ENCODE measurements at regions not wholly inside any gene's neighbourhood (a gene's known extent, or its start where the extent isn't known, plus 50 kb on each side); places are given as distances from the start of the nearest gene placed in this dataset.

DNA sequence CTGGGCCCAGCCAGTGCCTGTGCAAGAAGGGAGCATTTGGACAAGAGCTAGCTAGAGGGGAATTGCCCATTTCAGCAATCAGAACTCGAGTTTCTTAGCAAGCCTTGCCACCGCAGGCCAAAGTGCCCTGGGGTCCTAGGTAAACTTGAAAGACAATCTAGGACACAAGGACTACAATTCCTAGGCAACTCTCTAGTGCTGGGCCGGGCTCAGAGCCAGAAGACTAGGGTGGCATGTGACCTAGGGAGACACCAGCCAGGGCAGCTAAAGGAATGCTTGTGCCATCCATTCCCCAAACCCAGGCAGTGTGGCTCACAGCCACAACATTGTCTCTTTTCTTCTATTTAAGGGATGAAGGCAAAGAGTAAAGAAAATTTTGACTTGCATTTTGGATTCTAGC lies 205.0 kb downstream of the BMP4 start:
- no peak for FAIRE-seq
- DNase-seq (ENCODE audit: low read depth in 1 of 2, low spot score in 1 of 2), result no peak

DNA sequence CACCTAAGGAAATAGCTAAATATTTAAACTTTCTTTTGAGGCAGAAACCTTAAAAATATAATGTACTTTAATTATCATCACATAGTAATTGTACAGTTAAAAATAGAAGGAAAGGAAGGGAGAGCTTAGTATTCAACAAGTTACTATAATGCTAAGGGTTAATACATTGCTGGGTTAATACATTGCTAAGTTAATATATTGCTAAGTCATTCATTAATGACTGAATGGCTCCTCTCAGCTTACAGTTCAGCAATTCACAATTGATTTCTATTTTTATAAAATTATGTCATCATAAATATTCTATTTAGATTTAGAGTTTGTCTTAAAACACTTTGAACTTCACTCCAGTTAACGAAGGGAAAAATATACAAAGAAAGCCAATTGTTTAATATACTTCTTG lies 207.9 kb downstream of the BMP4 start:
- POLR2A ChIA-PET, result no interaction called here
- no peak for ATAC-seq
- no peak for DNase-seq (ENCODE audit: low read depth in 1 of 2, low spot score in 1 of 2)
- Histone ChIP-seq H3K4me3 (no peak overlapping the region), H3K9me3 (no peaks in the 10 kb centered on the region), H3K4me2 (peak overlapping the region; percentile 29; the same call in 1 of the 3 replicates), H3K27ac (no peak overlapping the region), H3K4me1 (peaks cover 9% of the 10 kb centered on the region; the same call in 1 of the 3 replicates)
- TF ChIP-seq MAFK (IDR thresholded peaks at IDR 0.05; ENCODE audit: partially characterized antibody), result peak; percentile 7
- TF ChIP-seq EHF (CRISPR knock-in tag; IDR thresholded peaks at IDR 0.05), result no peak
- no peak for FAIRE-seq
- CTCF ChIA-PET, result no interaction called here
- WGBS (ENCODE audit: missing lambda C conversion rate), result 53% methylated on average over 1 of the region's 1 CpG

More for the DNA sequence above, 205.0 kb downstream of the BMP4 start:
- H3K4me1 ChIP-seq, result peaks cover 9% of the 10 kb centered on the region; the same call in 1 of the 3 replicates
- H3K4me2 ChIP-seq, result no peak overlapping the region
- ATAC-seq, result no peak
- ChIA-PET POLR2A (no interaction called here), CTCF (interaction anchor here (0.9 to 1.6 kb wide), 2 partner anchors 10 to 423 kb away, joined by 3 to 6 read pairs; no protein-coding TSS in a partner anchor)
- TF ChIP-seq NPAS2 (CRISPR knock-in tag; IDR thresholded peaks at IDR 0.05; ENCODE audit: borderline replicate concordance) (no peak), HOXA7 (CRISPR knock-in tag; IDR thresholded peaks at IDR 0.05) (no peak), CBX2 (IDR thresholded peaks at IDR 0.05; ENCODE audit: borderline replicate concordance, low read depth) (no peak), MAZ (IDR thresholded peaks at IDR 0.05; ENCODE audit: borderline replicate concordance, low read depth, low read length) (no peak), ZC3H11A (IDR thresholded peaks at IDR 0.05) (no peak), PHF8 (IDR thresholded peaks at IDR 0.05; ENCODE audit: borderline replicate concordance, low read depth) (no peak), ESRRA (IDR thresholded peaks at IDR 0.05; ENCODE audit: borderline replicate concordance, low read length) (no peak), SREBF2 (IDR thresholded peaks at IDR 0.05) (no peak), CBX8 (IDR thresholded peaks at IDR 0.05) (no peak)
- TF ChIP-seq, protein P1, sequence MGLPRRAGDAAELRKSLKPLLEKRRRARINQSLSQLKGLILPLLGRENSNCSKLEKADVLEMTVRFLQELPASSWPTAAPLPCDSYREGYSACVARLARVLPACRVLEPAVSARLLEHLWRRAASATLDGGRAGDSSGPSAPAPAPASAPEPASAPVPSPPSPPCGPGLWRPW (IDR thresholded peaks at IDR 0.05), result no peak
- H3K9me3 ChIP-seq, result no peaks in the 10 kb centered on the region
- no peak overlapping the region for H3K27ac ChIP-seq
- H3K4me3 ChIP-seq, result no peak overlapping the region
- 71% methylated on average over 3 of the region's 3 CpGs for WGBS (ENCODE audit: missing lambda C conversion rate)

DNA sequence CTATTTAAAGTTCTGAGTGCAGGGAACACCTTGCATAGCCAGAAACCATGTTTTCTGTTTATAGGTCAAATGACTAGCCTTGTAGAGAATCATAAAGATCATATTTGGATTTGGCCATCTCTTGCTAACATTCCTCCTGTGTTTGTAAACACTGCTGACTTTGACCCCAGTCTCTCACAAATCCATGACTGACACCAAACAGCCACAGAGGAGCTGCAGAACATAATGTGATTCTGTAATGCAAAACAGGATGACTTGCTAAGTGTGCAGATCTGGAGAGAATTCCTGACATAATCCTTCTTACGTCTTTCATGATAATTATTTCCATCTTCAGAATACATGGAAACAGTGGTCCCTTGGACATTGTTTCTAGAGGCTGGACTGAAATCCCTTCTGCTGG lies 211.8 kb downstream of the BMP4 start:
- WGBS (ENCODE audit: missing lambda C conversion rate), result 94% methylated on average over 1 of the region's 1 CpG

More for the DNA sequence above, 211.8 kb downstream of the BMP4 start:
- FAIRE-seq, result no peak
- Histone ChIP-seq H3K9me3 (no peaks in the 10 kb centered on the region), H3K27ac (no peak overlapping the region), H3K4me2 (no peak overlapping the region), H3K4me1 (peaks cover 9% of the 10 kb centered on the region; the same call in 1 of the 3 replicates), H3K4me3 (no peak overlapping the region)
- no peak for TF ChIP-seq EHF (CRISPR knock-in tag; IDR thresholded peaks at IDR 0.05)
- TF ChIP-seq, protein P2, sequence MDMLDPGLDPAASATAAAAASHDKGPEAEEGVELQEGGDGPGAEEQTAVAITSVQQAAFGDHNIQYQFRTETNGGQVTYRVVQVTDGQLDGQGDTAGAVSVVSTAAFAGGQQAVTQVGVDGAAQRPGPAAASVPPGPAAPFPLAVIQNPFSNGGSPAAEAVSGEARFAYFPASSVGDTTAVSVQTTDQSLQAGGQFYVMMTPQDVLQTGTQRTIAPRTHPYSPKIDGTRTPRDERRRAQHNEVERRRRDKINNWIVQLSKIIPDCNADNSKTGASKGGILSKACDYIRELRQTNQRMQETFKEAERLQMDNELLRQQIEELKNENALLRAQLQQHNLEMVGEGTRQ (IDR thresholded peaks at IDR 0.05), result no peak
- no peak for TF ChIP-seq HOXB13 (CRISPR knock-in tag; IDR thresholded peaks at IDR 0.05; ENCODE audit: low read depth)
- no peak for TF ChIP-seq FOXS1 (CRISPR knock-in tag; IDR thresholded peaks at IDR 0.05)
- no peak for TF ChIP-seq CHD4 (IDR thresholded peaks at IDR 0.05; ENCODE audit: borderline replicate concordance)
- no peak for TF ChIP-seq NFE2L2 (conservative IDR thresholded peaks at IDR 0.05; ENCODE audit: low read length)
- TF ChIP-seq MAZ (IDR thresholded peaks at IDR 0.05; ENCODE audit: borderline replicate concordance, low read depth, low read length), result no peak
- TF ChIP-seq, protein P3, sequence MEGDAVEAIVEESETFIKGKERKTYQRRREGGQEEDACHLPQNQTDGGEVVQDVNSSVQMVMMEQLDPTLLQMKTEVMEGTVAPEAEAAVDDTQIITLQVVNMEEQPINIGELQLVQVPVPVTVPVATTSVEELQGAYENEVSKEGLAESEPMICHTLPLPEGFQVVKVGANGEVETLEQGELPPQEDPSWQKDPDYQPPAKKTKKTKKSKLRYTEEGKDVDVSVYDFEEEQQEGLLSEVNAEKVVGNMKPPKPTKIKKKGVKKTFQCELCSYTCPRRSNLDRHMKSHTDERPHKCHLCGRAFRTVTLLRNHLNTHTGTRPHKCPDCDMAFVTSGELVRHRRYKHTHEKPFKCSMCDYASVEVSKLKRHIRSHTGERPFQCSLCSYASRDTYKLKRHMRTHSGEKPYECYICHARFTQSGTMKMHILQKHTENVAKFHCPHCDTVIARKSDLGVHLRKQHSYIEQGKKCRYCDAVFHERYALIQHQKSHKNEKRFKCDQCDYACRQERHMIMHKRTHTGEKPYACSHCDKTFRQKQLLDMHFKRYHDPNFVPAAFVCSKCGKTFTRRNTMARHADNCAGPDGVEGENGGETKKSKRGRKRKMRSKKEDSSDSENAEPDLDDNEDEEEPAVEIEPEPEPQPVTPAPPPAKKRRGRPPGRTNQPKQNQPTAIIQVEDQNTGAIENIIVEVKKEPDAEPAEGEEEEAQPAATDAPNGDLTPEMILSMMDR (IDR thresholded peaks at IDR 0.05), result no peak
- TF ChIP-seq CEBPB (IDR thresholded peaks at IDR 0.05), result no peak
- no peak for TF ChIP-seq GATA3 (IDR thresholded peaks at IDR 0.05; ENCODE audit: borderline replicate concordance)
- ATAC-seq, result no peak
- ChIA-PET CTCF (no interaction called here), POLR2A (no interaction called here)
- DNase-seq (ENCODE audit: low read depth in 1 of 2, low spot score in 1 of 2), result no peak

Data from A549 (cell line).